GM12875 (cell line): ENCODE measurements at regions not wholly inside any gene's neighbourhood (a gene's known extent, or its start where the extent isn't known, plus 50 kb on each side); places are given as distances from the start of the nearest gene placed in this dataset.

ENCODE experiments used
- H3K4me3 ChIP-seq: one replicate; pipeline ENCODE4 v1.5.1; 2011; ENCODE audit warnings: low read depth, low read length, control low read depth
- CTCF ChIP-seq: IDR thresholded peaks from 2 replicates; pipeline ENCODE4 v1.5.1; 2011; ENCODE audit warnings: low read depth, mild to moderate bottlenecking, control low read depth, inconsistent platforms, low read length, moderate library complexity, borderline replicate concordance; ENCODE audit not compliant: insufficient read depth

- TF ChIP-seq CTCF: no peak
- H3K4me3 ChIP-seq: no peak overlapping the region
These were observed 422.2 kb downstream of the NR2F1-AS1 start for GRCh38 chr5:93158841-93159240.

GRCh38 chr5:93156566-93156965, 424.5 kb downstream of the NR2F1-AS1 start:
- TF ChIP-seq CTCF: no peak
- no peak overlapping the region for H3K4me3 ChIP-seq

- no peak for TF ChIP-seq CTCF
- H3K4me3 ChIP-seq: no peak overlapping the region
These were observed 426.5 kb downstream of the NR2F1-AS1 start for GRCh38 chr5:93154535-93154934.

- H3K4me3 ChIP-seq: no peak overlapping the region
- no peak for TF ChIP-seq CTCF
These were observed 427.6 kb downstream of the NR2F1-AS1 start for GRCh38 chr5:93153461-93153860.

GRCh38 chr5:93151896-93152295, 429.1 kb downstream of the NR2F1-AS1 start:
- H3K4me3 ChIP-seq: no peak overlapping the region
- no peak for TF ChIP-seq CTCF

GRCh38 chr5:93151121-93151520, 429.9 kb downstream of the NR2F1-AS1 start:
- TF ChIP-seq CTCF: no peak
- no peak overlapping the region for H3K4me3 ChIP-seq

GRCh38 chr5:93150311-93151012, 430.6 kb downstream of the NR2F1-AS1 start:
- no peak overlapping the region for H3K4me3 ChIP-seq
- no peak for TF ChIP-seq CTCF
